IgD-negative memory B cell (primary cell): ENCODE measurements at regions not wholly inside any gene's neighbourhood (a gene's known extent, or its start where the extent isn't known, plus 50 kb on each side); places are given as distances from the start of the nearest gene placed in this dataset.
A peak's percentile ranks its signal among the peaks of the same experiment; 100 is the strongest.

Source experiments
- H3K27ac Mint-ChIP-seq, 3 donors: one replicate each; pipeline ENCODE4 v1.8.0; 2020 to 2022; ENCODE audit warnings: mild to moderate bottlenecking in 3 of 3, mixed read lengths in 3 of 3, moderate library complexity in 1 of 3
- H3K27me3 Mint-ChIP-seq: one replicate; pipeline ENCODE4 v1.8.0; 2021; ENCODE audit warnings: mixed read lengths
- H3K36me3 Mint-ChIP-seq: one replicate; pipeline ENCODE4 v1.8.0; 2020; ENCODE audit warnings: mild to moderate bottlenecking, mixed read lengths
- H3K4me1 Mint-ChIP-seq, 3 donors: one replicate each; pipeline ENCODE4 v1.8.0; 2020 to 2022; ENCODE audit warnings: mixed read lengths in 3 of 3, mild to moderate bottlenecking in 1 of 3
- H3K4me3 Mint-ChIP-seq, 4 donors: one replicate each; pipeline ENCODE4 v1.8.0; 2020 to 2022; ENCODE audit warnings: mild to moderate bottlenecking in 4 of 4, mixed read lengths in 4 of 4, moderate library complexity in 3 of 4
- H3K9me3 Mint-ChIP-seq, 3 donors: one replicate each; pipeline ENCODE4 v1.8.0; 2020 to 2021; ENCODE audit warnings: mixed read lengths in 3 of 3, mild to moderate bottlenecking in 1 of 3

DNA sequence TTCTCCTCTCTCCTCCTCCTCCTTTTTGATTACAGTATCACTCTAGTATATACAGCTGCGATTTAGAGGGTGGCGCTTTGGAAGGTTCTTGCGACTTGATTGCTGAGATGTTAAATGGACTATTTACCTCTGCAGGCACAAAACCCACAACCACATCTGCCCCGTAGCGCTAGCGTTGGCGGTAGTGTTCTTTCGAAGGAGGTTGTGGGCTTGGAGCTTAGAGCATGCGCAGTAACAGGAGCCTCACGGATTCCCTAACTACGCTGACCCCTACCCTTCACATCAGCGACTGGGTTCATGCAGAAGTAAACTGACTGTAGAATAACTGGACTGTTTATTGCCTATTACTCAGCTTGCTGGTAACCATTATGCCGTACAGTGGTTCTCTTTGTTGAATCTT, 58.0 kb downstream of the CGGBP1 start:
- H3K27me3 Mint-ChIP-seq = peaks cover 2% of the 10 kb centered on the region
- peaks cover 24 to 31% (median 25%) of the 10 kb centered on the region in 3 donors for H3K4me1 Mint-ChIP-seq
- peak overlapping the region; percentile 11 to 79 (median 62) for H3K4me3 Mint-ChIP-seq
- H3K27ac Mint-ChIP-seq = no peak overlapping the region
- H3K9me3 Mint-ChIP-seq = no peaks in the 10 kb centered on the region
- no peaks in the 10 kb centered on the region for H3K36me3 Mint-ChIP-seq

- H3K9me3 Mint-ChIP-seq = no peaks in the 10 kb centered on the region
- peaks cover 23 to 26% (median 24%) of the 10 kb centered on the region in 3 donors for H3K4me1 Mint-ChIP-seq
- no peaks in the 10 kb centered on the region for H3K27me3 Mint-ChIP-seq
- H3K27ac Mint-ChIP-seq = peak overlapping the region in 2 of 3 donors; percentile 1 to 78
- no peaks in the 10 kb centered on the region for H3K36me3 Mint-ChIP-seq
- peak overlapping the region in 3 of 4 donors; percentile 0 to 53 (median 7) for H3K4me3 Mint-ChIP-seq
Observed at GRCh38 chr3:87997966-87998365, 60.8 kb downstream of the CGGBP1 start.

DNA sequence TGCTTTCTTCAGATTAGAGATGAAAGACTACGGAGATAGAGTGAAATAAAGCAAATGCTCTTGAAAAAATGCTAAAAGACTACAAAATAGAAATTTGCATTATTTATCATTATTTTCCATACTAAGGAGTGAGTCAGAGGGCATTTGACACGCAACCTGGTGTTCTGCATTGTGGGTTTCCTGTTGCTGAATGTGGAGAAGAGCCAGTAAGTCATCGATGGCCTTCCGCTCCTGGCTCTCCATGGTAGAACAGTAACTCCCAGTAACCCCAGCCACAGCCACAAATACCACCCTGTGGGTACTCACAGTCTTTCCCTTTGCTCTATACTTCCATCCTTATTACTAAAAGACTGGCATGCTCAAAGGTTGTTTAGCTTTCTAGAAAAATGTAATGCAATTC, 61.5 kb downstream of the CGGBP1 start:
- H3K9me3 Mint-ChIP-seq = no peaks in the 10 kb centered on the region
- no peaks in the 10 kb centered on the region for H3K36me3 Mint-ChIP-seq
- peak overlapping the region; percentile 60 to 83 (median 74) for H3K4me3 Mint-ChIP-seq
- no peak overlapping the region for H3K27ac Mint-ChIP-seq
- peaks cover 23 to 26% (median 24%) of the 10 kb centered on the region in 3 donors for H3K4me1 Mint-ChIP-seq
- H3K27me3 Mint-ChIP-seq = no peaks in the 10 kb centered on the region

DNA sequence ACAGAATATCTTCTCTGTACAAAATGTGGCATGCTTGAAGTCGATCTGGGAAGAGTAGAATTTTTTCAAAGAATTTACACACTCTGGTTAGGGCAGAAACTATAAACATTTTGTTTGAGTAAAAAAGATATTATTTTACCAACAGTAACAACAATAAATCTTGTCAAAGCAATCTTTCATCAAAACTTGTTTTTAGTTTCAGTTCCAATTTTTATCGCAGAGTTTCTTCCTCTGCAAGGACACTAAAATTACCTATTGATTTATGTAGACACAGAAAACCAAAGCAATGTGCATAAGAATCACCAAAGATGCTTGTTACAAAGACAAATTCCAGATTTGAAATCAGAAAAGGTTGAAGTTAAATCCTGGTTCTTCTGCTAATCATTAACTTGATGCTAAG, 61.9 kb downstream of the CGGBP1 start:
- Mint-ChIP-seq H3K9me3 (no peaks in the 10 kb centered on the region), H3K27ac (peak overlapping the region in 1 of 3 donors; percentile 76), H3K4me3 (peak overlapping the region; percentile 60 to 83 (median 74)), H3K4me1 (peaks cover 23 to 26% (median 24%) of the 10 kb centered on the region in 3 donors), H3K36me3 (no peaks in the 10 kb centered on the region), H3K27me3 (no peaks in the 10 kb centered on the region)

DNA sequence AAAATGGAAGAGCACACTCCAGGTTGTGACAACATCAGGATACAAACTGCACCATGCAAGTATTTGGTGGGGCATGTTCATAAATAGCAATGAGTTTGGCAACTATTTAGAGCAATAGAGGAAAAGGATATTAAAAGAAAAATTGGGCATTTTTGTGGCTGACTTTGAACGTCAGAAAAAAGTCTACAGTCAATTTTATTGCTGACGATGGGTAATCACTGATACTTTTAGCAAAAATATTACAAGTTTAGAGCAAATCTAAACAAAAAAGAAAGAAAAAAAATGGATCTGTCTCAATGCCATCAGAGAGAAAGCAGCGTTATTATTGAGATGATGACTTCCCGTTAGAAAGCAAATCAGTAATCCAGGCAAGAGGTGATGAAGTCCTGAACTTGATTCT, 65.2 kb downstream of the CGGBP1 start:
- Mint-ChIP-seq H3K4me3 (no peak overlapping the region), H3K27ac (no peak overlapping the region), H3K27me3 (no peaks in the 10 kb centered on the region), H3K4me1 (peaks cover 16 to 20% (median 20%) of the 10 kb centered on the region in 3 donors), H3K9me3 (no peaks in the 10 kb centered on the region), H3K36me3 (no peaks in the 10 kb centered on the region)

GRCh38 chr3:87987952-87988351, 70.9 kb downstream of the CGGBP1 start:
- Mint-ChIP-seq H3K36me3 (no peaks in the 10 kb centered on the region), H3K4me3 (no peak overlapping the region), H3K4me1 (no peaks in the 10 kb centered on the region), H3K9me3 (peaks cover 0 to 1% (median 0%) of the 10 kb centered on the region in 3 donors), H3K27me3 (no peaks in the 10 kb centered on the region), H3K27ac (no peak overlapping the region)

DNA sequence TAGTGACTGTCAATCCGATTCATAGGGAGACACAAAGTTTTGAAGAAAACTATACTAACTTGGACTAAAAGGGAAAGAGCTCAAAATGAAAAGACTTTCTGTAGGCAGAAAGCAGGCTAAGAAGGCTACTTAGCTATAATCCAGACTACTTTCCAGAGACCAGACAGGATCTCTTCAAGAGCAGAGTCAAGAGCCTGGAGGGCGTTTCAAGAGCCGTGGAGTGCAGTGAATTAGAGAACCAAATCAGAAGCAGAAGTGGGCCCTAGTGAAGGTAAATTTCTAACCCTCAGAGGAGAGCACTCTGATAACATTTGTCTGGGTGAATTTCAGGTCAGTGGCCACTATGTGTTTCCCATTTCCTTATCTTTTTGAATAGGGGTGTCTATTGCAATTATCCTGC, 76.4 kb downstream of the CGGBP1 start:
- Mint-ChIP-seq H3K27ac (no peak overlapping the region), H3K4me1 (no peaks in the 10 kb centered on the region), H3K9me3 (peaks cover 0 to 4% (median 0%) of the 10 kb centered on the region in 3 donors), H3K27me3 (no peaks in the 10 kb centered on the region), H3K4me3 (no peak overlapping the region), H3K36me3 (no peaks in the 10 kb centered on the region)

DNA sequence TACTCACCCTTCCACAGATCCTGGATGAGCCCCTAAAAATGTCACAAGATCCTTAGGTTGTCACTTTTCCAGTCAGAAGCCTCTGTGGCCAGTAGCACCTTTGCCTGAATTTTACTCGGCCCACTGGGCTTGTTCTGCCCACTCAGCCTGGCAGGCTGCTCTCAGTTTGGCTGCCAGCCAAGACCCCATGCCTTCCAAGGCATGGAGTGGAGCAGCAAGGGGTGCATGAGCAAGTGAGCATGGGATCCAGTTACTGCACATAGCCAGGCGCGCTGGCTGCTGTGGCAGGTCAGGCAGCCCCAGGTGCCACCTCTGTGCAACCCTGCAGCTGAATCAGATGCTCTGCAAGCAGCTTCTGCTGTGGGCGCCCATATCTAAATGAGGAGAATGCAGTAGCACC, 79.3 kb downstream of the CGGBP1 start:
- no peak overlapping the region for H3K27ac Mint-ChIP-seq
- no peak overlapping the region for H3K4me3 Mint-ChIP-seq
- no peaks in the 10 kb centered on the region for H3K36me3 Mint-ChIP-seq
- H3K4me1 Mint-ChIP-seq = no peaks in the 10 kb centered on the region
- no peaks in the 10 kb centered on the region for H3K27me3 Mint-ChIP-seq
- H3K9me3 Mint-ChIP-seq = peaks cover 0 to 4% (median 0%) of the 10 kb centered on the region in 3 donors

DNA sequence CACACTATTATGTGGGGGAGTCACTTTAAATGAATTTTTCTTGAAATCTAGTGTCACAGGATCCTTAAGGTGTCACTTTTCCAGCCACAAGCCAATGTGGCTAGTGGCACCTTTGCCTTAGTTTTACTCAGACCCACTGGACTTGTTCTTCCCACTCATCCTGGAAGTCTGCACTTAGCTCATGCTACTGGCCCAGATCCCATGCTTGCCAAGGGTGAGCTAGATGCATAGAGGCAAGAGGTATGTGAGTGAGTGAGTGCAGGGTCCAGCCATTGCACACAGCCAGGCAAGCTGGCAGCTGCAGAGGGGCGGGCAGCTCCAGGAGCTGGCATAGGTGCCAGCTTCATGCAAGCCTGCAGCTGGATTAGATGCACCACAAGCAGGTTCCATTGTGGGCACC, 81.0 kb downstream of the CGGBP1 start:
- H3K9me3 Mint-ChIP-seq = peaks cover 0 to 3% (median 0%) of the 10 kb centered on the region in 3 donors

DNA sequence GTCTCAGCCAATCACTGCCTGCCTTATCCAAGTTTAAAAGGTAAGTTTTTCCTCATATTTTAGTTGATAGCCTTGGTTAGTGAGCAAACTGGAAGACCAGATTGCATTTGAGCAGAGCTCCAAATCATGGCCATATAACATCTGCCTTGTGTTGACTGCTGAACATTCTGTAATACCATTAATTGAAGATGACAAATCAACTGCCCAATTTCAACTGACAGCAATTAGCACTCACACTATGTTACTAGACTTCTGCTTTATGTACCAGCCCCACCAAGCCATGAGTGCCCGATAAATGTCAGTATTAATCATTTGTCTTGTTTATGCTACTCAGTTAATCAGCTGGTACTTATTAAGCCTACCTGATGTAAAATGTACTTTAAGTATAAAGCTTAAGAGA, 83.1 kb downstream of the CGGBP1 start:
- H3K9me3 Mint-ChIP-seq = no peaks in the 10 kb centered on the region
- no peak overlapping the region for H3K27ac Mint-ChIP-seq
- no peaks in the 10 kb centered on the region for H3K27me3 Mint-ChIP-seq
- no peak overlapping the region for H3K4me3 Mint-ChIP-seq
- H3K4me1 Mint-ChIP-seq = no peaks in the 10 kb centered on the region
- H3K36me3 Mint-ChIP-seq = no peaks in the 10 kb centered on the region

More for the DNA sequence above, 81.0 kb downstream of the CGGBP1 start:
- Mint-ChIP-seq H3K4me3 (no peak overlapping the region), H3K4me1 (no peaks in the 10 kb centered on the region), H3K27me3 (no peaks in the 10 kb centered on the region), H3K27ac (no peak overlapping the region), H3K36me3 (no peaks in the 10 kb centered on the region)

DNA sequence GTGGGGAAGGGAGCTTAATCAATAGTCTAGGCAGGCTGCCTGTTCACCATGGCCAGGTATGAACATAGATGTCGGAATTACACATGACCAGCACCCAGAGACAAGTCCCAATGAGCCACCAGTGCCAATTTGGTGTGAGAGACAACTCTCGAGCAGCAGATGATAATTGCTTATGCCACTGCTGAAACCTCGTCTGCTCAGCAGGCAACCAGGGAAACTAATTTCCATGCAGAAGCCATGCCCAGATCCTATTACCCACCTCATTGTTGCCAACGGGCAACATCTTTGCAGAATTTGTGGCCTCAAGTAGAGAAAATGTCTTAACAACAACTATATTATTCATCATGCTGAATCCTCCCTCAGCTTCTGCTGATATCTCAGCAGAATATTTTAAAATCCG, 84.9 kb downstream of the CGGBP1 start:
- H3K27ac Mint-ChIP-seq = no peak overlapping the region
- no peaks in the 10 kb centered on the region for H3K27me3 Mint-ChIP-seq
- no peaks in the 10 kb centered on the region for H3K9me3 Mint-ChIP-seq
- H3K4me1 Mint-ChIP-seq = no peaks in the 10 kb centered on the region
- H3K4me3 Mint-ChIP-seq = no peak overlapping the region
- no peaks in the 10 kb centered on the region for H3K36me3 Mint-ChIP-seq

GRCh38 chr3:87969620-87970019, 89.2 kb downstream of the CGGBP1 start:
- Mint-ChIP-seq H3K27me3 (no peaks in the 10 kb centered on the region), H3K27ac (no peak overlapping the region), H3K36me3 (no peaks in the 10 kb centered on the region), H3K4me3 (no peak overlapping the region), H3K9me3 (no peaks in the 10 kb centered on the region), H3K4me1 (no peaks in the 10 kb centered on the region)

GRCh38 chr3:87968668-87969067, 90.1 kb downstream of the CGGBP1 start:
- Mint-ChIP-seq H3K27me3 (peaks cover 2% of the 10 kb centered on the region), H3K36me3 (no peaks in the 10 kb centered on the region), H3K4me3 (no peak overlapping the region), H3K4me1 (no peaks in the 10 kb centered on the region), H3K27ac (no peak overlapping the region), H3K9me3 (no peaks in the 10 kb centered on the region)

GRCh38 chr3:87958289-87958688, 100.5 kb downstream of the CGGBP1 start:
- no peaks in the 10 kb centered on the region for H3K9me3 Mint-ChIP-seq
- no peak overlapping the region for H3K27ac Mint-ChIP-seq
- no peaks in the 10 kb centered on the region for H3K36me3 Mint-ChIP-seq

GRCh38 chr3:87957575-87957974, 101.2 kb downstream of the CGGBP1 start:
- Mint-ChIP-seq H3K9me3 (no peaks in the 10 kb centered on the region), H3K36me3 (no peaks in the 10 kb centered on the region), H3K4me1 (no peaks in the 10 kb centered on the region), H3K27me3 (peaks cover 3% of the 10 kb centered on the region), H3K27ac (no peak overlapping the region), H3K4me3 (no peak overlapping the region)

More at GRCh38 chr3:87958289-87958688, 100.5 kb downstream of the CGGBP1 start:
- peaks cover under 1% of the 10 kb centered on the region for H3K27me3 Mint-ChIP-seq
- H3K4me3 Mint-ChIP-seq = no peak overlapping the region
- no peaks in the 10 kb centered on the region for H3K4me1 Mint-ChIP-seq

DNA sequence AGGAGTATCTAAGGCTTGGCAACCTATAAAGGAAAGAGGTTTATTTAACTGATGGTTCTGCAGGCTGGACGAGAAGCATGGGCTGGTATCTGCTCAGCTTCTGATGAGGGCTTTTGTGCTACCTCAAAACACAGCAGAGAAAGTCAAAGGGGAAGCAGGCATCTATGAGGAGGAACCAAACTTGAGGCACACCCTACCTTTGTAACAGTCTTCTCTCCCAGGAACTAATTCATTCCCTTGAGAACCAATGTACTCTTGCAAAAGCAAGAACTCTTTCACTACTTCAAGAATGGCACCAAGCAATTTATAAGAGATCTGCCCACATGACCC, 109.0 kb downstream of the CGGBP1 start:
- H3K36me3 Mint-ChIP-seq = no peaks in the 10 kb centered on the region
- peaks cover 3% of the 10 kb centered on the region for H3K27me3 Mint-ChIP-seq
- no peaks in the 10 kb centered on the region for H3K9me3 Mint-ChIP-seq
- H3K4me1 Mint-ChIP-seq = peaks cover 12 to 15% (median 13%) of the 10 kb centered on the region in 3 donors
- H3K4me3 Mint-ChIP-seq = peak overlapping the region; percentile 18 to 81 (median 60)
- peak overlapping the region; percentile 17 to 84 (median 37) for H3K27ac Mint-ChIP-seq
